ENCODE measurements at regions not wholly inside any gene's neighbourhood (a gene's known extent, or its start where the extent isn't known, plus 50 kb on each side); places are given as distances from the start of the nearest gene placed in this dataset.
"Not testable (repeated sequence)": the region's sequence is repeated elsewhere in the genome, so short reads cannot be mapped to it uniquely, and the experiment has no call there.

DNA sequence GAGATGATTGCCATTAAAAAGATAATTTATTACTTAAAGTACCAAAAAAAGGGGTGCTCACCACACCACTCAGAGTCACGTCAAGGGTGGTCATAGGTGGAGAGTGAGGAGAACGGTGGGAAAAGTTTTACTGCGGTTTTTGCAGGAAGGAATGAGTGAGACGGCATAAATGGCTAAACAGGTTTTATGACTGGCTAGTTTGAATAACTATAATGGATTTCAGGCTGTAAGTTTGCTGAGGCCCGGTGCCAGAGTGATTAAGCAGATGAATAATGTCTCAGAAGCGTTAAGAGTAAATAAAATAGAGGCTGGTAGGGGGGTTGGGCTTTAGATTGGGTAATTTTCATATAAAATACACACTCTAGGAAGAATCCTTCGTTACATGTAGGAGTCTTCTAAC is 1337.8 kb downstream of the AMY1C start:
- no peaks in the 10 kb centered on the region for H3K36me3 ChIP-seq
- no peaks in the 10 kb centered on the region for H3K9me3 ChIP-seq
- H3K4me3 ChIP-seq, result no peak overlapping the region
- H3K27me3 ChIP-seq, result no peaks in the 10 kb centered on the region
- no peak for TF ChIP-seq CTCF (IDR thresholded peaks at IDR 0.05)
- DNase-seq (no peak), ATAC-seq (no peak)
- H3K4me1 ChIP-seq, result no peaks in the 10 kb centered on the region
- intact Hi-C loops (cut with DNase I), result no loop called here
- H3K27ac ChIP-seq, result no peak overlapping the region

DNA sequence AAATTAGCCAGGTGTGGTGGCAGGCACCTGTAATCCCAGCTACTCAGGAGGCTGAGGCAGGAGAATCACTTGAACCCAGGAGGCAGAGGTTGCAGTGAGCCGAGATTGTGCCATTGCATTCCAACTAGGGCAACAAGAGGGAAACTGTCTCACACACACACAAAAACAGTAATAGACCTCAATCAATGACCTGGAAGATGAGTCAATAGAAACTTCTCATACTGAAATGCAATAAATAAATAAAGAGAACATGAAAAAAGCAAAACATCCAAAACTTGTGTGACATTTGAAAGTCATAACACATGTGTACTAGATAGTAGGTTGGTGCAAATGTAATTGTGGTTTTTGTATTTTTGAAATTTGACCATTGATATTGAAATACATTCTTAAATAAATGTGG is 1338.5 kb downstream of the AMY1C start:
- H3K4me1 ChIP-seq, result no peaks in the 10 kb centered on the region
- H3K27me3 ChIP-seq, result no peaks in the 10 kb centered on the region
- no peak for TF ChIP-seq CTCF (IDR thresholded peaks at IDR 0.05)
- no peaks in the 10 kb centered on the region for H3K36me3 ChIP-seq
- no peaks in the 10 kb centered on the region for H3K9me3 ChIP-seq
- no peak overlapping the region for H3K27ac ChIP-seq
- DNase-seq, result no peak
- intact Hi-C loops (cut with DNase I), result no loop called here
- no peak overlapping the region for H3K4me3 ChIP-seq
- ATAC-seq, result no peak

- H3K36me3 ChIP-seq; ATAC-seq; DNase-seq; H3K4me3 ChIP-seq; H3K27ac ChIP-seq; intact Hi-C loops (cut with DNase I); H3K9me3 ChIP-seq; H3K27me3 ChIP-seq; H3K4me1 ChIP-seq: not testable (repeated sequence)
Observed at GRCh38 chr1:105093893-105094292, 1344.2 kb downstream of the AMY1C start.

DNA sequence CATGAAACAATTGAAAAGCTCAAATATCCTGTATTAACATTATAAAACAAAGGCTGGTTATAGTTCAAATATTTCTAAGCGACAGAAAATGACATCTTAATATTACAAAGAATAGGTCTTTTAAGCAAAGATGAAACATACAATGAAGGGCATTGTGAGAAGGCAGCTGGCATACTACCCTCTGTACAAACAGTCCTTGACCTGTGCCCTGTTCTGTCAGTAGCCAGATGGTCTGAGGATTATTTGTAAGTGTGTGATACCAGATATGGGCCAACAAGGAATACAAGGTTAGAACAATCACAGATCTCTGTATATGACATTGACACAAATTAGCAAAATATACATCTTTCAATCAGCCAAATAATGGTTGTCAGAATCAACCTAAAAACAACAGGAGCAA is 1350.4 kb downstream of the AMY1C start:
- Histone ChIP-seq H3K4me3 (no peak overlapping the region), H3K36me3 (no peaks in the 10 kb centered on the region), H3K27ac (no peak overlapping the region), H3K27me3 (no peaks in the 10 kb centered on the region), H3K9me3 (no peaks in the 10 kb centered on the region), H3K4me1 (no peaks in the 10 kb centered on the region)
- ATAC-seq (no peak), DNase-seq (no peak)
- intact Hi-C loops (cut with DNase I), result no loop called here
- TF ChIP-seq CTCF (IDR thresholded peaks at IDR 0.05), result no peak

DNA sequence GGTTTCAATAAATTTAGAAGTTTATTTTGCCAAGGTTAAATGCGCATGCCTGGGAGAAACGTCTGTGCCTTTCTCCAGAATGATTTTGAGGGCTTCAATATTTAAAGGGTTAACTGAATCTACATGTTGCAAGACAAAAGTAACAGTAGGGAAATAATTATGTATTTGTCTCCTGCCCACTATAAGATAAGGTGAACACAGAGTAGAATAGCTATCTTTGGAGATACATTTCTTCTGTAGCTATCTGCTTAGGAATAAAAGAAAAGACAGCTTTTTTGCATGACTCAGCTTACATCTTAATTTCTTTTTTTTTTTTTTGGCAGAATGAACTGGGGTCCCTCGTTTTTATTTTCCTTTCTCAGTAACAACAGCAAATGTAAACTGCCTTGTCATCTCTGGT is 1351.6 kb downstream of the AMY1C start:
- intact Hi-C loops (cut with DNase I), result no loop called here
- Histone ChIP-seq H3K4me3 (no peak overlapping the region), H3K27ac (no peak overlapping the region), H3K9me3 (no peaks in the 10 kb centered on the region), H3K4me1 (no peaks in the 10 kb centered on the region), H3K36me3 (no peaks in the 10 kb centered on the region), H3K27me3 (no peaks in the 10 kb centered on the region)
- DNase-seq (no peak), ATAC-seq (no peak)
- TF ChIP-seq CTCF (IDR thresholded peaks at IDR 0.05), result no peak

DNA sequence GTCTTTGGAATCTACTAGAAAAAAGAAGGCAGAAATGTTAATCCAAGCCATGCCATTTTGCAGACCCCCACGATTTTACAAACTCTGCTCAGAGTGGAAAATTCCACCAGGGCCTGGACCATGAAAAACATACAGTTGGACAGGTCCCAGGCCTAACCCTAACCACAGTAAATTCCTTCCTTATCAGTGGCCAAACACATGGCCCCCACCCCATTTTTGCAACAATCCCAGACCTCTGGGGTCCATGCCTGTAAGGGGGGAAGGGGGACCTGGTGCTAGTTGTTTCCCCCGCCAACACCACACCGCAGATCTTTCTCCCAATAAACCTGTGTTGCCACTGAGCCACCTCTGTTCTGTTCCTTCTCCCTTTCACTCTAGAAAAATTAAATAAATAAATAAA is 1352.7 kb downstream of the AMY1C start:
- DNase-seq (no peak), ATAC-seq (no peak)
- intact Hi-C loops (cut with DNase I), result no loop called here
- no peak overlapping the region for H3K27ac ChIP-seq
- no peak overlapping the region for H3K4me3 ChIP-seq
- no peak for TF ChIP-seq CTCF (IDR thresholded peaks at IDR 0.05)
- no peaks in the 10 kb centered on the region for H3K27me3 ChIP-seq
- H3K4me1 ChIP-seq, result no peaks in the 10 kb centered on the region
- H3K36me3 ChIP-seq, result no peaks in the 10 kb centered on the region
- no peaks in the 10 kb centered on the region for H3K9me3 ChIP-seq

All from upper lobe of right lung (tissue), 1 donor.